ENCODE measurements at regions not wholly inside any gene's neighbourhood (a gene's known extent, or its start where the extent isn't known, plus 50 kb on each side); places are given as distances from the start of the nearest gene placed in this dataset.

GRCh38 chr7:155377071-155377837, 79.6 kb downstream of the INSIG1 start:
- Histone ChIP-seq H3K4me2 (peak overlapping the region; percentile 66), H3F3A (replicated peaks; ENCODE audit: low read depth) (peaks cover 36% of the 10 kb centered on the region), H3K79me2 (replicated peaks; ENCODE audit: insufficient read depth) (no peaks in the 10 kb centered on the region), H3K36me3 (ENCODE audit: insufficient read depth) (no peaks in the 10 kb centered on the region), H4K20me1 (replicated peaks; ENCODE audit: insufficient read depth) (peaks cover 43% of the 10 kb centered on the region), H3K4me1 (ENCODE audit: insufficient read depth) (peaks cover 54% of the 10 kb centered on the region), H2AFZ (no peak overlapping the region), H3K27me3 (ENCODE audit: insufficient read depth) (peaks cover 100% of the 10 kb centered on the region), H3K27ac (ENCODE audit: low read depth) (no peak overlapping the region), H3K9me2 (ENCODE audit: insufficient read depth) (no peaks in the 10 kb centered on the region), H3K4me3 (peak overlapping the region; percentile 40; the same call in 1 of the 2 replicates)
- Mint-ChIP-seq H3K27ac (no peak overlapping the region), H3K36me3 (ENCODE audit: low read depth) (no peaks in the 10 kb centered on the region), H3K4me1 (peaks cover 53% of the 10 kb centered on the region), H3K4me3 (no peak overlapping the region), H3K27me3 (ENCODE audit: insufficient read depth, low read depth, poor library complexity) (peaks cover 98% of the 10 kb centered on the region), H3K9me3 (peaks cover 8% of the 10 kb centered on the region)
- no peak for TF ChIP-seq STAT1 (IDR thresholded peaks at IDR 0.05; ENCODE audit: unreplicated experiment)
- TF ChIP-seq, protein P1, sequence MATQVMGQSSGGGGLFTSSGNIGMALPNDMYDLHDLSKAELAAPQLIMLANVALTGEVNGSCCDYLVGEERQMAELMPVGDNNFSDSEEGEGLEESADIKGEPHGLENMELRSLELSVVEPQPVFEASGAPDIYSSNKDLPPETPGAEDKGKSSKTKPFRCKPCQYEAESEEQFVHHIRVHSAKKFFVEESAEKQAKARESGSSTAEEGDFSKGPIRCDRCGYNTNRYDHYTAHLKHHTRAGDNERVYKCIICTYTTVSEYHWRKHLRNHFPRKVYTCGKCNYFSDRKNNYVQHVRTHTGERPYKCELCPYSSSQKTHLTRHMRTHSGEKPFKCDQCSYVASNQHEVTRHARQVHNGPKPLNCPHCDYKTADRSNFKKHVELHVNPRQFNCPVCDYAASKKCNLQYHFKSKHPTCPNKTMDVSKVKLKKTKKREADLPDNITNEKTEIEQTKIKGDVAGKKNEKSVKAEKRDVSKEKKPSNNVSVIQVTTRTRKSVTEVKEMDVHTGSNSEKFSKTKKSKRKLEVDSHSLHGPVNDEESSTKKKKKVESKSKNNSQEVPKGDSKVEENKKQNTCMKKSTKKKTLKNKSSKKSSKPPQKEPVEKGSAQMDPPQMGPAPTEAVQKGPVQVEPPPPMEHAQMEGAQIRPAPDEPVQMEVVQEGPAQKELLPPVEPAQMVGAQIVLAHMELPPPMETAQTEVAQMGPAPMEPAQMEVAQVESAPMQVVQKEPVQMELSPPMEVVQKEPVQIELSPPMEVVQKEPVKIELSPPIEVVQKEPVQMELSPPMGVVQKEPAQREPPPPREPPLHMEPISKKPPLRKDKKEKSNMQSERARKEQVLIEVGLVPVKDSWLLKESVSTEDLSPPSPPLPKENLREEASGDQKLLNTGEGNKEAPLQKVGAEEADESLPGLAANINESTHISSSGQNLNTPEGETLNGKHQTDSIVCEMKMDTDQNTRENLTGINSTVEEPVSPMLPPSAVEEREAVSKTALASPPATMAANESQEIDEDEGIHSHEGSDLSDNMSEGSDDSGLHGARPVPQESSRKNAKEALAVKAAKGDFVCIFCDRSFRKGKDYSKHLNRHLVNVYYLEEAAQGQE (IDR thresholded peaks at IDR 0.05; ENCODE audit: unreplicated experiment) = no peak
- no peak for TF ChIP-seq ZNF331 (CRISPR knock-in tag; IDR thresholded peaks at IDR 0.05; ENCODE audit: low read depth)
- TF ChIP-seq JUNB (IDR thresholded peaks at IDR 0.05; ENCODE audit: unreplicated experiment) = no peak
- TF ChIP-seq EZH2 (IDR thresholded peaks at IDR 0.05; ENCODE audit: low read depth, unreplicated experiment) = peak; percentile 15
- TF ChIP-seq, protein P2, sequence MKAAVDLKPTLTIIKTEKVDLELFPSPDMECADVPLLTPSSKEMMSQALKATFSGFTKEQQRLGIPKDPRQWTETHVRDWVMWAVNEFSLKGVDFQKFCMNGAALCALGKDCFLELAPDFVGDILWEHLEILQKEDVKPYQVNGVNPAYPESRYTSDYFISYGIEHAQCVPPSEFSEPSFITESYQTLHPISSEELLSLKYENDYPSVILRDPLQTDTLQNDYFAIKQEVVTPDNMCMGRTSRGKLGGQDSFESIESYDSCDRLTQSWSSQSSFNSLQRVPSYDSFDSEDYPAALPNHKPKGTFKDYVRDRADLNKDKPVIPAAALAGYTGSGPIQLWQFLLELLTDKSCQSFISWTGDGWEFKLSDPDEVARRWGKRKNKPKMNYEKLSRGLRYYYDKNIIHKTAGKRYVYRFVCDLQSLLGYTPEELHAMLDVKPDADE (IDR thresholded peaks at IDR 0.05) = no peak
- TF ChIP-seq NANOG (IDR thresholded peaks at IDR 0.05; ENCODE audit: borderline replicate concordance) = no peak
- DNase-seq (ENCODE audit: low spot score) = no peak
- no peak for ATAC-seq

GRCh38 chr7:155377838-155378579, 79.9 kb upstream of the EN2 start:
- Histone ChIP-seq H2AFZ (no peak overlapping the region), H3K27me3 (ENCODE audit: insufficient read depth) (peaks cover 100% of the 10 kb centered on the region), H4K20me1 (replicated peaks; ENCODE audit: insufficient read depth) (peaks cover 43% of the 10 kb centered on the region), H3K27ac (ENCODE audit: low read depth) (no peak overlapping the region), H3K36me3 (ENCODE audit: insufficient read depth) (no peaks in the 10 kb centered on the region), H3K9me2 (ENCODE audit: insufficient read depth) (no peaks in the 10 kb centered on the region), H3F3A (replicated peaks; ENCODE audit: low read depth) (peaks cover 36% of the 10 kb centered on the region), H3K79me2 (replicated peaks; ENCODE audit: insufficient read depth) (no peaks in the 10 kb centered on the region), H3K4me3 (peak overlapping the region; percentile 40; the same call in 1 of the 2 replicates), H3K4me2 (peak overlapping the region; percentile 66), H3K4me1 (ENCODE audit: insufficient read depth) (peaks cover 54% of the 10 kb centered on the region)
- ATAC-seq (peak; percentile 26), DNase-seq (ENCODE audit: low spot score) (peak; percentile 57)
- Mint-ChIP-seq H3K36me3 (ENCODE audit: low read depth) (no peaks in the 10 kb centered on the region), H3K4me1 (peaks cover 49% of the 10 kb centered on the region), H3K4me3 (no peak overlapping the region), H3K27me3 (ENCODE audit: insufficient read depth, low read depth, poor library complexity) (peaks cover 98% of the 10 kb centered on the region), H3K27ac (no peak overlapping the region), H3K9me3 (peaks cover 5% of the 10 kb centered on the region; the same call in 2 of the 3 replicates)
- TF ChIP-seq EZH2 (IDR thresholded peaks at IDR 0.05; ENCODE audit: low read depth, unreplicated experiment) (peak; percentile 81), EZH2phosphoT487 (IDR thresholded peaks at IDR 0.05; ENCODE audit: unreplicated experiment) (peak; percentile 97)
- TF ChIP-seq, protein P2 (IDR thresholded peaks at IDR 0.05) = no peak

Measured in GM23338 (cell line).